H4 (cell line): ENCODE measurements at regions not wholly inside any gene's neighbourhood (a gene's known extent, or its start where the extent isn't known, plus 50 kb on each side); places are given as distances from the start of the nearest gene placed in this dataset.

Experiments
- DNase-seq: peaks from one replicate; pipeline ENCODE4 v3.0.0-alpha.2; 2015; ENCODE audit warnings: low spot score

GRCh38 chr9:134247918-134248631, 78.2 kb upstream of the RXRA start:
- DNase-seq: no peak

DNA sequence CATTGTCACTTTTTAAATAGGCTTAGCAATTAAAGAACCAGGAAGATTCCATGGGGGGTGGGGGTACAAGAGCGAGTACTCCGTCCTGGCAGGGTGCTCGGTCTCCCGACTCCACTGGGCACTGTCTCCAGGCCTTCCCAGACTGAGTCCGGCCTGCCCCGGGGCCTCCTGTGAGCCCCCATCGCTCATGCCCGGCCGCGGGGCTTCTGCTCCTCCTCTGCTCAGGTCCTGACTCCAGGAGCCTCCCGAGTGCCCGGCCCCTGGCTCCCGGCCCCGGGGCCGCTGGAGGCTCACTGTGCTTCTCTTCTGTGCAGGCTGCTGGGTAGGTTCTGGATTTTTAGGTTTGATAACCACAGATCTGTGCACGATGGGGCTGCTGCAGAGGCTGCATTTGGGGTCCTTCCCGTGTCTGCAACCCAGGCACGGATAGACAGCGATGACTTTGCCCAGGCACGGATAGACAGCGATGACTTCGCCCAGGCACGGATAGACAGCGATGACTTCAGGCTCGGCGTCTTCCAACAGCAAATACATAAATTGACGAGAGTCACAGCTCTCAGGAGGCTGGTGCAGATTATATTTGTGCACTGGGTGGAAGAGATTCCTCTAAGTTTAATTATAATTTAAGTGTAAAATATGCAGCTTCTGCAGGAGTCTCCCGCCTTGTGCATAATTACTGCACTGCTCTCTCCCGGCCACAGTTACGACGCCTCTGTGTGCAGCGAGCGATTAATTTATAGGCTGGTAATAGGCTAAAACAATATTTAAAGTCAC, 74.8 kb upstream of the RXRA start:
- no peak for DNase-seq

GRCh38 chr9:134252084-134252830, 74.0 kb upstream of the RXRA start:
- no peak for DNase-seq

- no peak for DNase-seq
Observed at GRCh38 chr9:134253606-134254205, 72.5 kb upstream of the RXRA start.

DNA sequence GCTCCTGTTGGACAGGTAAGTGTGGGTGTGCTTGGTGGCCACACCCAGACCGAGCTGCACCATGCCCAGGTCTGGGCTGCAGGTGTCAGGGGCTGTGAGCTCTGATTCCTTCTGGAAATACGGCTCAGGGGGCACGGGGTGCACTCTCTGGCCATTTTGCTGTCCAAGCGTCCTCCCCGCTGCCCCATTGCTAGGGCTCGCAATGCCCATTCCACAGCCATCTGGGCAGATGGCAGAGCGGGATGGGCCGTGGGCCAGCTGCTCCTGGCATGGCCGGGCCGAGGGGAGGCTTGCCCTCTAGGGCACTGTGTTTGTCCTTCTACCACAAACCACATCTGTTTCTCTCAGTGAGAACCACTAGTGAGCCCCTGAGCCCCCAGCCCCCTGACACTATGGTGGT, 67.9 kb upstream of the RXRA start:
- no peak for DNase-seq

GRCh38 chr9:134258828-134259546, 67.3 kb upstream of the RXRA start:
- no peak for DNase-seq

DNA sequence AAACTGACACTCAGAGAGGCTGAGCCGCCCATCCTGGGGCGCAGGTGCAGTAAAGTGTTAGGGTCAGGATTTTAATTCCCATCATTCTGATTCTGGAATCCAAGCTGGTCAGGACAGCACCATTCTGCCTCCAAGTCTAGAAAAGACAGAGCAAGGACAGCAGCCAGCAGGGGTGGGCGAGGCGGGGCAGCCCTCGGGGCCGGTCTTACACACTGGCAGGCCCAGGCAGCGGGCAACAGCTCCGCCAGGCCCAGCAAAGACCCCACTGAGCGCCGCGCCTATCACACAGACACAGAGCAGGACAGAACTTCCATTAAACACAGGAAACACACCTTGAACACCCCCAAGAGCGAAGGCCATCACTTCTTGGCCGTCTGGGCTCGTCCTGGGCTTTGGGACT, 66.5 kb upstream of the RXRA start:
- no peak for DNase-seq

DNA sequence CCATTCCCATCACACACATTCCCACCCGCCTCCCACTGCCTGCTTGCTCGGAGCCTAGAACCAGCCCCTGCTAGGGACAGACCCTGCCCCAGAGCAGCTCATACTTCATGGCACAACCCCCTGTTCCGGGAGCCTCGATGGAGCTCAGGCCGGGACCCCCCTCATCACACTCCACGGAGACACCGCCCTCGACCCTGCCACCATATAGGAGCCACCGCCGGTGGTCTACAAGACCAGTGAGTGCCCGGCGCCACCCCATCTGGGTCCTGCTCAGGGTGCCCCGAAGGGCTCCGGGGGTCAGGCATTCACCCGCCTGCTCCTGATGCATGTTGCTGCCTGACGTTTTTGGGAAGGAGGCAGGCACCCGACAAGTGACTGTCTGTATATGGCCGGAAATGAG, 65.5 kb upstream of the RXRA start:
- no peak for DNase-seq

GRCh38 chr9:134262035-134262434, 64.2 kb upstream of the RXRA start:
- no peak for DNase-seq

- no peak for DNase-seq
Observed at GRCh38 chr9:134263596-134263995, 62.7 kb upstream of the RXRA start.

DNA sequence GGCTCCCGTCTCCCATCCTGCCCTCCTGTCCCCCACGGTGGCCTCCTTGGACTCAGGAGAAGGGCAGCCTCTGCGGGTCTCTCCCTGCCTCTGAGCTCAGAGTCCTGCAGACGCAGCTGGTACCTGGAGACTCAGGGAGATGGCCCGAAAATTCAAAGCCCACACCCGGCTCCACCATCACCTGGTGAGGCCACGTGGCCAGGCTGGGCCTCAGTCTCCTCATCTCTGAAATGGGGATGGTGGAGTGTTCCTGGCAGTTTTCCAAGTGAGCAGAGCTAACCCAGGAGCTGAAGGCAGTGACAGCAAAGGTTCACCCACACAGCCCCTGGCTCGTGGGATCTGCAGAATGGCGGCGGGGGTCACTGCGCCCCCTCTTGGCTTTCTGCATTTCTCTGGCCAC, 62.1 kb upstream of the RXRA start:
- no peak for DNase-seq

GRCh38 chr9:134265078-134265477, 61.2 kb upstream of the RXRA start:
- DNase-seq: no peak

GRCh38 chr9:134266418-134266817, 59.8 kb upstream of the RXRA start:
- no peak for DNase-seq

- no peak for DNase-seq
Observed at GRCh38 chr9:134267305-134267880, 58.9 kb upstream of the RXRA start.

GRCh38 chr9:134267881-134268724, 58.2 kb upstream of the RXRA start:
- peak; percentile 40 for DNase-seq

- no peak for DNase-seq
Observed at GRCh38 chr9:134268747-134269146, 57.5 kb upstream of the RXRA start.

DNA sequence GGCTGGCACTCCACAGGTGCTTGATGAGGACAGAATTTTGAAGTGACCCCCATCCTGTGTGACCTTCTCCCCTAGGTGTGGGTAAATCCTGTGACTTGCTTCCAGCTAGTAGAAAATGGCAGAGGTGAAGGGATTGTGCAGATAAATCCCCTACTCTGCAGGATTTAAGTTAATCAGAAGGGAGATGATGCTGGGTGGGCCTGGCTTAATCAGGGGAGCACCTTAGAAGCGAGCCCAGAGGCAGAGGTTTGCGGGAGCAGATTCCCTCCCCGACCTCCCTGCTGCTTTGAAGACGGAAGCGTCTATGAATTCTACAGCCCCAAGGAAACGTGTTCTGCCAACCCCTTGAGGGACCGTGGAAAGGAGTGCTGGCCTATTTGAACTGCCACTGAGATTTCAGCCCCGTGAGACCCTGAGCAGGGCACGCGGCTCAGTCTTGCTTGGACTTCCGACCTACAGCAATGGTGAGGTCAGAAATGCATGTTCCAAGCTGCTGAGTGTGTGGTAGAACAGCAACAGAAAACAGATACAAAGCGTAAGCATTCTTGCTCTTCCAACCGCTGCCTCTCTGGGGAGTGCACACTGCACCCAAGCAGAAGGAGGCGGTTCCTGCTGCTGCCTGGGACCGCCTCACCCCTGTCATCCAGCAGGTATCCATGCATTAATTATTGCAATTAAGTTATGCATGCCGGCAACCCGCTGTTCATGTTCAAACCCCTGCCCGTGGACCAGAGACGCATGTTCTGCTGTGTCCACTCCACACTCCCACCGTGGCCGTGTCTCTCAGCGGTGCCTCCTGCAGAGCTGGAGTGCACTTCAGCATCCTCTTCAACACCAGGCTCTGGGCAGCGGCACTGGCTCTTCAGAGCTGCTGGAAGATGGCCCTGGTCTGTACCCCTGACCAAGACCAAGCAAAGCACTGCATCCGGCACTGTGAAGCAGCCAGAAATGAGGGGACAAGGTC, 54.6 kb upstream of the RXRA start:
- no peak for DNase-seq

- DNase-seq: no peak
Observed at GRCh38 chr9:134272302-134273023, 53.8 kb upstream of the RXRA start.
